ENCODE measurements at regions not wholly inside any gene's neighbourhood (a gene's known extent, or its start where the extent isn't known, plus 50 kb on each side); places are given as distances from the start of the nearest gene placed in this dataset.

- Histone ChIP-seq H3K27me3 (ENCODE audit: control insufficient read depth in 3 of 3, insufficient read depth in 3 of 3, low read length in 3 of 3) (peaks cover 0 to 2% (median 0%) of the 10 kb centered on the region in 3 donors), H3K9me3 (ENCODE audit: control insufficient read depth in 2 of 2, insufficient read depth in 1 of 2, low read depth in 1 of 2, low read length in 1 of 2) (no peaks in the 10 kb centered on the region), H3K27ac (ENCODE audit: low read depth in 1 of 3, low read length in 2 of 3) (no peak overlapping the region), H3K4me1 (ENCODE audit: control insufficient read depth in 3 of 3, insufficient read depth in 2 of 3, low read depth in 1 of 3, low read length in 2 of 3) (no peaks in the 10 kb centered on the region), H3K36me3 (ENCODE audit: control insufficient read depth in 3 of 3, insufficient read depth in 2 of 3, low read depth in 1 of 3, low read length in 3 of 3) (no peaks in the 10 kb centered on the region), H3K4me3 (ENCODE audit: low read depth in 1 of 3, low read length in 3 of 3) (no peak overlapping the region)
- 76 to 87% (median 85%) methylated on average over 21 of the region's 21 CpGs for WGBS, 3 donors
- FAIRE-seq (no peak), DNase-seq (no peak)
Observed at GRCh38 chr12:131612092-131612755, 98.7 kb upstream of the SFSWAP start.

GRCh38 chr12:131613186-131613585 lies 97.7 kb upstream of the SFSWAP start:
- H3K4me3 ChIP-seq (ENCODE audit: low read depth in 1 of 3, low read length in 3 of 3), result no peak overlapping the region
- DNase-seq, result no peak
- no peaks in the 10 kb centered on the region for H3K4me1 ChIP-seq (ENCODE audit: control insufficient read depth in 3 of 3, insufficient read depth in 2 of 3, low read depth in 1 of 3, low read length in 2 of 3)
- peaks cover 0 to 2% (median 0%) of the 10 kb centered on the region in 3 donors for H3K27me3 ChIP-seq (ENCODE audit: control insufficient read depth in 3 of 3, insufficient read depth in 3 of 3, low read length in 3 of 3)
- no peaks in the 10 kb centered on the region for H3K9me3 ChIP-seq (ENCODE audit: control insufficient read depth in 2 of 2, insufficient read depth in 1 of 2, low read depth in 1 of 2, low read length in 1 of 2)
- 70 to 81% (median 78%) methylated on average over 11 of the region's 11 CpGs for WGBS, 3 donors
- FAIRE-seq, result no peak
- no peak overlapping the region for H3K27ac ChIP-seq (ENCODE audit: low read depth in 1 of 3, low read length in 2 of 3)
- no peaks in the 10 kb centered on the region for H3K36me3 ChIP-seq (ENCODE audit: control insufficient read depth in 3 of 3, insufficient read depth in 2 of 3, low read depth in 1 of 3, low read length in 3 of 3)

GRCh38 chr12:131613678-131614077 lies 97.2 kb upstream of the SFSWAP start:
- no peaks in the 10 kb centered on the region for H3K36me3 ChIP-seq (ENCODE audit: control insufficient read depth in 3 of 3, insufficient read depth in 2 of 3, low read depth in 1 of 3, low read length in 3 of 3)
- FAIRE-seq (no peak), DNase-seq (no peak)
- peaks cover 0 to 2% (median 0%) of the 10 kb centered on the region in 3 donors for H3K27me3 ChIP-seq (ENCODE audit: control insufficient read depth in 3 of 3, insufficient read depth in 3 of 3, low read length in 3 of 3)
- no peaks in the 10 kb centered on the region for H3K9me3 ChIP-seq (ENCODE audit: control insufficient read depth in 2 of 2, insufficient read depth in 1 of 2, low read depth in 1 of 2, low read length in 1 of 2)
- H3K4me1 ChIP-seq (ENCODE audit: control insufficient read depth in 3 of 3, insufficient read depth in 2 of 3, low read depth in 1 of 3, low read length in 2 of 3), result no peaks in the 10 kb centered on the region
- no peak overlapping the region for H3K27ac ChIP-seq (ENCODE audit: low read depth in 1 of 3, low read length in 2 of 3)
- WGBS, 3 donors, result 83 to 92% (median 85%) methylated on average over 13 of the region's 13 CpGs
- no peak overlapping the region for H3K4me3 ChIP-seq (ENCODE audit: low read depth in 1 of 3, low read length in 3 of 3)

GRCh38 chr12:131615326-131616042 lies 95.4 kb upstream of the SFSWAP start:
- no peaks in the 10 kb centered on the region for H3K9me3 ChIP-seq (ENCODE audit: control insufficient read depth in 2 of 2, insufficient read depth in 1 of 2, low read depth in 1 of 2, low read length in 1 of 2)
- no peak for FAIRE-seq

GRCh38 chr12:131616043-131616700 lies 94.7 kb upstream of the SFSWAP start:
- H3K4me3 ChIP-seq (ENCODE audit: low read depth in 1 of 3, low read length in 3 of 3), result no peak overlapping the region
- H3K27me3 ChIP-seq (ENCODE audit: control insufficient read depth in 3 of 3, insufficient read depth in 3 of 3, low read length in 3 of 3), result peaks cover 0 to 2% (median 2%) of the 10 kb centered on the region in 3 donors
- no peaks in the 10 kb centered on the region for H3K36me3 ChIP-seq (ENCODE audit: control insufficient read depth in 3 of 3, insufficient read depth in 2 of 3, low read depth in 1 of 3, low read length in 3 of 3)
- H3K4me1 ChIP-seq (ENCODE audit: control insufficient read depth in 3 of 3, insufficient read depth in 2 of 3, low read depth in 1 of 3, low read length in 2 of 3), result no peaks in the 10 kb centered on the region
- 57 to 65% (median 59%) methylated on average over 19 of the region's 19 CpGs for WGBS, 3 donors
- no peak overlapping the region for H3K27ac ChIP-seq (ENCODE audit: low read depth in 1 of 3, low read length in 2 of 3)
- no peaks in the 10 kb centered on the region for H3K9me3 ChIP-seq (ENCODE audit: control insufficient read depth in 2 of 2, insufficient read depth in 1 of 2, low read depth in 1 of 2, low read length in 1 of 2)
- DNase-seq (no peak), FAIRE-seq (no peak)

More at GRCh38 chr12:131615326-131616042, 95.4 kb upstream of the SFSWAP start:
- WGBS, 3 donors, result 61 to 73% (median 67%) methylated on average over 6 of the region's 6 CpGs
- Histone ChIP-seq H3K27ac (ENCODE audit: low read depth in 1 of 3, low read length in 2 of 3) (no peak overlapping the region), H3K4me3 (ENCODE audit: low read depth in 1 of 3, low read length in 3 of 3) (no peak overlapping the region), H3K4me1 (ENCODE audit: control insufficient read depth in 3 of 3, insufficient read depth in 2 of 3, low read depth in 1 of 3, low read length in 2 of 3) (no peaks in the 10 kb centered on the region), H3K36me3 (ENCODE audit: control insufficient read depth in 3 of 3, insufficient read depth in 2 of 3, low read depth in 1 of 3, low read length in 3 of 3) (no peaks in the 10 kb centered on the region), H3K27me3 (ENCODE audit: control insufficient read depth in 3 of 3, insufficient read depth in 3 of 3, low read length in 3 of 3) (peaks cover 0 to 2% (median 1%) of the 10 kb centered on the region in 3 donors)
- no peak for DNase-seq

GRCh38 chr12:131616738-131617137 lies 94.2 kb upstream of the SFSWAP start:
- Histone ChIP-seq H3K9me3 (ENCODE audit: control insufficient read depth in 2 of 2, insufficient read depth in 1 of 2, low read depth in 1 of 2, low read length in 1 of 2) (no peaks in the 10 kb centered on the region), H3K4me3 (ENCODE audit: low read depth in 1 of 3, low read length in 3 of 3) (no peak overlapping the region), H3K27me3 (ENCODE audit: control insufficient read depth in 3 of 3, insufficient read depth in 3 of 3, low read length in 3 of 3) (peaks cover 0 to 2% (median 2%) of the 10 kb centered on the region in 3 donors), H3K36me3 (ENCODE audit: control insufficient read depth in 3 of 3, insufficient read depth in 2 of 3, low read depth in 1 of 3, low read length in 3 of 3) (no peaks in the 10 kb centered on the region), H3K27ac (ENCODE audit: low read depth in 1 of 3, low read length in 2 of 3) (no peak overlapping the region), H3K4me1 (ENCODE audit: control insufficient read depth in 3 of 3, insufficient read depth in 2 of 3, low read depth in 1 of 3, low read length in 2 of 3) (no peaks in the 10 kb centered on the region)
- DNase-seq (no peak), FAIRE-seq (no peak)
- WGBS, 3 donors, result 69 to 82% (median 71%) methylated on average over 10 to 11 of the region's 11 CpGs

GRCh38 chr12:131617179-131617578 lies 93.7 kb upstream of the SFSWAP start:
- H3K36me3 ChIP-seq (ENCODE audit: control insufficient read depth in 3 of 3, insufficient read depth in 2 of 3, low read depth in 1 of 3, low read length in 3 of 3), result no peaks in the 10 kb centered on the region
- H3K4me1 ChIP-seq (ENCODE audit: control insufficient read depth in 3 of 3, insufficient read depth in 2 of 3, low read depth in 1 of 3, low read length in 2 of 3), result no peaks in the 10 kb centered on the region
- DNase-seq (no peak), FAIRE-seq (no peak)
- no peak overlapping the region for H3K4me3 ChIP-seq (ENCODE audit: low read depth in 1 of 3, low read length in 3 of 3)
- 87 to 89% (median 89%) methylated on average over 15 of the region's 15 CpGs for WGBS, 3 donors
- no peaks in the 10 kb centered on the region for H3K9me3 ChIP-seq (ENCODE audit: control insufficient read depth in 2 of 2, insufficient read depth in 1 of 2, low read depth in 1 of 2, low read length in 1 of 2)
- no peak overlapping the region for H3K27ac ChIP-seq (ENCODE audit: low read depth in 1 of 3, low read length in 2 of 3)
- H3K27me3 ChIP-seq (ENCODE audit: control insufficient read depth in 3 of 3, insufficient read depth in 3 of 3, low read length in 3 of 3), result peaks cover 0 to 2% (median 2%) of the 10 kb centered on the region in 3 donors

- DNase-seq, result no peak
- no peak for FAIRE-seq
- Histone ChIP-seq H3K27ac (ENCODE audit: low read depth in 1 of 3, low read length in 2 of 3) (no peak overlapping the region), H3K36me3 (ENCODE audit: control insufficient read depth in 3 of 3, insufficient read depth in 2 of 3, low read depth in 1 of 3, low read length in 3 of 3) (no peaks in the 10 kb centered on the region), H3K9me3 (ENCODE audit: control insufficient read depth in 2 of 2, insufficient read depth in 1 of 2, low read depth in 1 of 2, low read length in 1 of 2) (no peaks in the 10 kb centered on the region), H3K27me3 (ENCODE audit: control insufficient read depth in 3 of 3, insufficient read depth in 3 of 3, low read length in 3 of 3) (peaks cover 0 to 2% (median 0%) of the 10 kb centered on the region in 3 donors), H3K4me3 (ENCODE audit: low read depth in 1 of 3, low read length in 3 of 3) (no peak overlapping the region), H3K4me1 (ENCODE audit: control insufficient read depth in 3 of 3, insufficient read depth in 2 of 3, low read depth in 1 of 3, low read length in 2 of 3) (no peaks in the 10 kb centered on the region)
- WGBS, 3 donors, result 70 to 76% (median 76%) methylated on average over 21 to 23 of the region's 23 CpGs
Observed at GRCh38 chr12:131617596-131618302, 93.1 kb upstream of the SFSWAP start.
